B cell (primary cell): ENCODE measurements at regions not wholly inside any gene's neighbourhood (a gene's known extent, or its start where the extent isn't known, plus 50 kb on each side); places are given as distances from the start of the nearest gene placed in this dataset.

ENCODE experiments used
- CTCF ChIP-seq: fragments of 200-600 bp; IDR thresholded peaks from one replicate; pipeline ENCODE4 v1.8.0; 2022; ENCODE audit warnings: antibody characterized with exemption, mild to moderate bottlenecking
- EZH2 ChIP-seq: IDR thresholded peaks from 2 replicates; pipeline ENCODE4 v1.6.1; 2012; ENCODE audit warnings: borderline replicate concordance, low read depth, mild to moderate bottlenecking, moderate library complexity, low read length; ENCODE audit not compliant: insufficient read depth, poor library complexity, severe bottlenecking

DNA sequence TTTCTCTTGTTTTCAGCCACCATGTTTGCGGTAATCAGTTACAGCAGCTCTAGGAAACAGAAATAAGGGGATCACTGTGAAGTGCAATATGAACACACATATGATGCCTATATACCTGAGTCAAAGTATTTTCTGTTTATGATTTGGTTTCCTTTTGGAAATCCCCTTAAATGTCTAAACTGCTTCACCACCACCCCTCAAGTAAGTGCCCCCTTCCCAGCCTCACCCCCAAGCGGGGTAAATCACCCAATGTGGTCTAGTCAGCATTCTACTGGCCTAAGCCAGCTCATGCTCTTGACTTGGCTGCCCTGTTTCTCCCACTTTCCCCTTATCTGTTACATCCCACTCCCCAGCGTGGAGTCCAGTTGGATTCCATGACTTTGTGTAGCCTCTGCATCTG lies 176.5 kb downstream of the QDPR start:
- TF ChIP-seq CTCF (no peak), EZH2 (no peak)
